ENCODE measurements at regions not wholly inside any gene's neighbourhood (a gene's known extent, or its start where the extent isn't known, plus 50 kb on each side); places are given as distances from the start of the nearest gene placed in this dataset.

DNA sequence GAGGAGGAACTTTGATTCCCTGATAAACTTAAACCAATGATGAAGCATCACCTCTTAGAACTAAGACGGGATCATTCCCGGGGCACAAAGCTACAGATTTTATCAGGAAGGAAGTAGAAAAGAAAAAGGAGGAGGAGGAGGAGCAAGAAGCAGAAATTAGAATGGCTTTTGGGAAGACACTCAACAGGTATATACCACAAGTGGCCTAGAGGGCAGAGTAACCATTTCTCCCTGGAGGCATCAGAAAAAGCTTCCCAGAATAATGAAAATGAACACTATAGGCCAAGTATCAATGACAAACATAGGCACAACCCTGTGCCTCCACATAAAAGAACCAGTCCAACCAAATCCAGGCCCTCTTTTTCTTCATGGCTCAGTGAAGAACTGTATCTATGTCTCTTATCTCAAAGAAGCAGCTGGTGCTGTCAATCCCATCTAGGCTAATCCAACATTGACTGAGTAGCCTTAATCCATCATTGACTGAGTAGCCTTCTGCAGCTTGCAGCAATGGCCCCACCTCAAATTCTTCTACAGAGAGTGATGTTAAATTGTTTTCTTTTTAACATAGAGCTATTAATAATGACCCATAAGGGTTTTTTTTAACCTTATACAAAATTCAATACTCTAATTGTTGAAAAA, 178.8 kb upstream of the KIF2A start:
- no peak for TF ChIP-seq TEAD4 (IDR thresholded peaks at IDR 0.05; ENCODE audit: borderline replicate concordance, insufficient read depth)
- TF ChIP-seq CTCF (IDR thresholded peaks at IDR 0.05) = no peak
- no peak for TF ChIP-seq NFIC (IDR thresholded peaks at IDR 0.05; ENCODE audit: borderline replicate concordance)
- TF ChIP-seq, protein P1, sequence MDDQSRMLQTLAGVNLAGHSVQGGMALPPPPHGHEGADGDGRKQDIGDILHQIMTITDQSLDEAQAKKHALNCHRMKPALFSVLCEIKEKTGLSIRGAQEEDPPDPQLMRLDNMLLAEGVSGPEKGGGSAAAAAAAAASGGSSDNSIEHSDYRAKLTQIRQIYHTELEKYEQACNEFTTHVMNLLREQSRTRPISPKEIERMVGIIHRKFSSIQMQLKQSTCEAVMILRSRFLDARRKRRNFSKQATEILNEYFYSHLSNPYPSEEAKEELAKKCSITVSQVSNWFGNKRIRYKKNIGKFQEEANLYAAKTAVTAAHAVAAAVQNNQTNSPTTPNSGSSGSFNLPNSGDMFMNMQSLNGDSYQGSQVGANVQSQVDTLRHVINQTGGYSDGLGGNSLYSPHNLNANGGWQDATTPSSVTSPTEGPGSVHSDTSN (IDR thresholded peaks at IDR 0.05) = no peak
- no peak for TF ChIP-seq GATA2 (CRISPR knock-in tag; IDR thresholded peaks at IDR 0.05)
- no peak for TF ChIP-seq TAF1 (IDR thresholded peaks at IDR 0.05; ENCODE audit: borderline replicate concordance, low read depth, low read length)
- TF ChIP-seq, protein P2, sequence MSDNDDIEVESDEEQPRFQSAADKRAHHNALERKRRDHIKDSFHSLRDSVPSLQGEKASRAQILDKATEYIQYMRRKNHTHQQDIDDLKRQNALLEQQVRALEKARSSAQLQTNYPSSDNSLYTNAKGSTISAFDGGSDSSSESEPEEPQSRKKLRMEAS (IDR thresholded peaks at IDR 0.05; ENCODE audit: low read depth) = no peak
- no peak for TF ChIP-seq RCOR1 (IDR thresholded peaks at IDR 0.05; ENCODE audit: low read length)
- TF ChIP-seq POLR2AphosphoS5 (IDR thresholded peaks at IDR 0.05; ENCODE audit: low read depth, low read length) = no peak
- TF ChIP-seq EP300 (IDR thresholded peaks at IDR 0.05; ENCODE audit: borderline replicate concordance in 1 of 2, low read depth in 1 of 2, low read length in 1 of 2) = no peak
- no peak for TF ChIP-seq RAD21 (IDR thresholded peaks at IDR 0.05; ENCODE audit: low read length)
- TF ChIP-seq GABPA (IDR thresholded peaks at IDR 0.05; ENCODE audit: low read depth) = no peak
- no peak for TF ChIP-seq JUND (IDR thresholded peaks at IDR 0.05)
